GM18870 (cell line): ENCODE measurements at regions not wholly inside any gene's neighbourhood (a gene's known extent, or its start where the extent isn't known, plus 50 kb on each side); places are given as distances from the start of the nearest gene placed in this dataset.
"Not testable (repeated sequence)": the region's sequence is repeated elsewhere in the genome, so short reads cannot be mapped to it uniquely, and the experiment has no call there.

Experiments used
- ATAC-seq: cut with Tn5 transposase; IDR thresholded peaks from one replicate; pipeline ENCODE4 v1.9.1; 2021; ENCODE audit warnings: moderate library complexity; ENCODE audit not compliant: unreplicated experiment

- no peak for ATAC-seq
Observed at GRCh38 chr16:80092681-80093080, 448.1 kb upstream of the DYNLRB2 start.

- ATAC-seq = not testable (repeated sequence)
Observed at GRCh38 chr16:80091453-80091852, 449.3 kb upstream of the DYNLRB2 start.

GRCh38 chr16:80085606-80086005 is 455.2 kb upstream of the DYNLRB2 start:
- no peak for ATAC-seq

GRCh38 chr16:80084614-80085013 is 456.2 kb upstream of the DYNLRB2 start:
- ATAC-seq = no peak

- no peak for ATAC-seq
Observed at GRCh38 chr16:80084163-80084562, 456.6 kb upstream of the DYNLRB2 start.

GRCh38 chr16:80082906-80083305 is 457.9 kb upstream of the DYNLRB2 start:
- no peak for ATAC-seq

- ATAC-seq = no peak
Observed at GRCh38 chr16:80081846-80082245, 458.9 kb upstream of the DYNLRB2 start.

GRCh38 chr16:80080287-80080851 is 460.4 kb upstream of the DYNLRB2 start:
- no peak for ATAC-seq

- no peak for ATAC-seq
Observed at GRCh38 chr16:80079072-80079471, 461.7 kb upstream of the DYNLRB2 start.

GRCh38 chr16:80077696-80078095 is 463.1 kb upstream of the DYNLRB2 start:
- no peak for ATAC-seq

- ATAC-seq = no peak
Observed at GRCh38 chr16:80074329-80074728, 466.5 kb upstream of the DYNLRB2 start.

GRCh38 chr16:80071964-80072456 is 468.8 kb upstream of the DYNLRB2 start:
- ATAC-seq = no peak

GRCh38 chr16:80066805-80067580 is 466.5 kb upstream of the MAF start:
- no peak for ATAC-seq

GRCh38 chr16:80065541-80065940 is 465.0 kb upstream of the MAF start:
- no peak for ATAC-seq

- no peak for ATAC-seq
Observed at GRCh38 chr16:80063713-80064069, 463.2 kb upstream of the MAF start.

- no peak for ATAC-seq
Observed at GRCh38 chr16:80063031-80063712, 462.6 kb upstream of the MAF start.

GRCh38 chr16:80062361-80063030 is 462.0 kb upstream of the MAF start:
- no peak for ATAC-seq

GRCh38 chr16:80060470-80060869 is 459.9 kb upstream of the MAF start:
- ATAC-seq = no peak

- ATAC-seq = no peak
Observed at GRCh38 chr16:80059836-80060235, 459.3 kb upstream of the MAF start.

- ATAC-seq = no peak
Observed at GRCh38 chr16:80058214-80058613, 457.7 kb upstream of the MAF start.

- ATAC-seq = no peak
Observed at GRCh38 chr16:80056324-80056723, 455.8 kb upstream of the MAF start.

GRCh38 chr16:80055831-80056230 is 455.3 kb upstream of the MAF start:
- no peak for ATAC-seq
